LNCAP (cell line): ENCODE measurements at regions not wholly inside any gene's neighbourhood (a gene's known extent, or its start where the extent isn't known, plus 50 kb on each side); places are given as distances from the start of the nearest gene placed in this dataset.

Experiments used
- TF ChIP-seq, protein P1 (sequence below): fragments of 450-650 bp; IDR thresholded peaks from 2 replicates; pipeline ENCODE4 v1.5.1; 2017; ENCODE audit warnings: mild to moderate bottlenecking

DNA sequence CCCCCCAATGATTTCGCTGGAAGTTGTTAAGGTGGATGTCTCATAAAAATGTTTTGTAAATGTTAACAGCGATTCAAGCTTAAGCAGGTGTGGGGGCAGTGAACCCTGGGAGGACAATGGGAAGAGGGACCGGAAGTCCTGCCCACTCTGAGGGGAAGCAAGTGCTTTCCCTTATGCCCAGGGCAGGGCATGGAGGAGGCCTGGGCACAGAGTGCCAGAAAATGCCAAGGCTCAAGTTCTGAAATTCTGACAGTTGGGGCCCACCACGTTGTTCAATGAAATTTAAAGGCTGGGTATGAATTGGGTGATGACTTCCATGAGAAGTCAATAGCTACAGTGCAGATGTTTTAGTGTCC, 132.7 kb upstream of the SALL4 start:
- TF ChIP-seq, protein P1, sequence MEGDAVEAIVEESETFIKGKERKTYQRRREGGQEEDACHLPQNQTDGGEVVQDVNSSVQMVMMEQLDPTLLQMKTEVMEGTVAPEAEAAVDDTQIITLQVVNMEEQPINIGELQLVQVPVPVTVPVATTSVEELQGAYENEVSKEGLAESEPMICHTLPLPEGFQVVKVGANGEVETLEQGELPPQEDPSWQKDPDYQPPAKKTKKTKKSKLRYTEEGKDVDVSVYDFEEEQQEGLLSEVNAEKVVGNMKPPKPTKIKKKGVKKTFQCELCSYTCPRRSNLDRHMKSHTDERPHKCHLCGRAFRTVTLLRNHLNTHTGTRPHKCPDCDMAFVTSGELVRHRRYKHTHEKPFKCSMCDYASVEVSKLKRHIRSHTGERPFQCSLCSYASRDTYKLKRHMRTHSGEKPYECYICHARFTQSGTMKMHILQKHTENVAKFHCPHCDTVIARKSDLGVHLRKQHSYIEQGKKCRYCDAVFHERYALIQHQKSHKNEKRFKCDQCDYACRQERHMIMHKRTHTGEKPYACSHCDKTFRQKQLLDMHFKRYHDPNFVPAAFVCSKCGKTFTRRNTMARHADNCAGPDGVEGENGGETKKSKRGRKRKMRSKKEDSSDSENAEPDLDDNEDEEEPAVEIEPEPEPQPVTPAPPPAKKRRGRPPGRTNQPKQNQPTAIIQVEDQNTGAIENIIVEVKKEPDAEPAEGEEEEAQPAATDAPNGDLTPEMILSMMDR = no peak

DNA sequence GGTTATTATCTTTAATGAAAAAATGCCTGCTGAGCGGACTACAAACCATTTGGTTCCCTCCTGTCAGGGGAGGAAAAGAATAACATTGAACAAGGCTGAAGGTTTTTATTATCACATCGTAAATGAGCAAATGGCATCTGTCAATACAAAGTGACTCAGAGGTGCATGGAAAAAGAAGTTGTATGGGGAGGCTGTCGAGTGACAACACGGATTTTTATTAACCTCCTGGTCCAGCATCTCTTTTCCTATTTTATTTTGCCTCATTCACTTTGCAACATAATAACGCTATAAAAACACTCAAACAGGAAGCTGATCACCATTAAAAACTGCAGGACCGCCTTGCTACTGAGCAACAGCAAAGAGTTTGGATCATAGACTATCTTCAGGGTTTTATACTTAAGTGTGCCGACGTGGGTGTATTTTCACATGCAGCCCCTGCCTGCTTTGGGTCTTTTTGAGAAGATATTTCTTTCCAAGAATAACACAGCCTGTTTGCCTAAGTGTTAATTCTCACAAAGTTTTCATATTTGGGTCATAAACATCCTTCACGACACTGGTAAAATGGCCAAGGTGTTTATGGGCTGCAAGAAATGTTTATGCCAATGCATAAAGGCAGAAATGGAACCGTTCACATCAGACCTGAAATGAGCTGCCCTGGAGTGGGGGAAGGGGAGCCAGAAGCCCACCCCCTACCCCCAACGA, 132.1 kb upstream of the SALL4 start:
- TF ChIP-seq, protein P1 = no peak

DNA sequence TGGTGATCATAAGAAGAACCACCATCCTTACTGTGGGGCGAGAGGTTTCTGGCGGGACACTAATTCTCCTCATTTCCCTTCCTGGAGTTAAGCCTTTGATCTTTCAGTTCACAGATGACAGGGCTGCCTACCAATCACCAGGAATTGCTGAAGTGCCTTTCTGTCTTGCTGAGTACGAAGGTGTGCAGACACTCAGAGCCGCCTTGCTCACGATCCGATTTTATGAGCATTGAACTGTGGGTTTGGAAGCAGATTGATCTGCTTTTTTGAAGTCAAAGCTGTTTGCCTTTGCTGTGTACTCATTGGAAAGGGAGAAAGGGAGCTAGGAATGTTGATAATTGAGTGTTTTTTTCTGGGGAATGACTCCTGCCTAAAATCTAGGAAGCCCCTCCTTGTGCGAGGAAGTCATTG, 129.1 kb upstream of the SALL4 start:
- TF ChIP-seq, protein P1 = no peak

DNA sequence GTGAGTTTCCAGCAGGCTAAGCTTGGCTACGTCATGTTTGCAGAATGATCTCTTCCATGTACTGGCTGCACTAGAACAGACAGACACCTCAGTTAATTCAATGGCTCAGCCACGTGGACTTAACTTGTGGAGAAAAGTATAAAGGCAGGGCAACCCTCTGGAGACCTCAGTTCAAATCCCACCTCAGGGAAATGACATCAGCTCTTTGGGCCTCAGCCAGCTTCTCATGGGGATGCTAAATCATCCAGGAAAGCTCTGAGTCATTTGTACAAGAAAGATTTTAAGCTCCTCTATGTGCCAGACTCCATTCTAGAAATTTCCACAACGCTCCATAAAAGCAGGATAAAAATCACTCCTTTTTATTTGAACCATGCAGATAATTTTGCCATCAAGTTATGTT, 128.5 kb upstream of the SALL4 start:
- TF ChIP-seq, protein P1 = no peak

DNA sequence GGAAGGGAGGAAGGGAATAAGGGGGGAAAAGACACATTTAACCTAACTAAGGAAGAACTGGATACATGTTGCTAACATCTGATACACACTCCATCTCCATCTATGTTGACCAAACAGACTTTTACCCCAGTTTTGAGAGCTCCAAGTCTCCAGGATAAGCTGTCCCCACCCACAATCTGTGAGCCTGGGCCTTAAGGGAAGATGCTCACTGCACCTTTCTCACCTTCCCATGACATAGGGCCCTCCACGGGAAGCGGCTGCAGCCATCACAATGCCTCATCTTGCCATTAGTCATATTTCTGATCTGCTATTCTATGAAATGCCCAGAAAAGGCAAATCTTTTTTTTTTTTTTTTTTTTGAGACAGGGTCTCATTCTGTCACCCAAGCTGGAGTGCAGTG, 126.6 kb upstream of the SALL4 start:
- TF ChIP-seq, protein P1 = no peak

DNA sequence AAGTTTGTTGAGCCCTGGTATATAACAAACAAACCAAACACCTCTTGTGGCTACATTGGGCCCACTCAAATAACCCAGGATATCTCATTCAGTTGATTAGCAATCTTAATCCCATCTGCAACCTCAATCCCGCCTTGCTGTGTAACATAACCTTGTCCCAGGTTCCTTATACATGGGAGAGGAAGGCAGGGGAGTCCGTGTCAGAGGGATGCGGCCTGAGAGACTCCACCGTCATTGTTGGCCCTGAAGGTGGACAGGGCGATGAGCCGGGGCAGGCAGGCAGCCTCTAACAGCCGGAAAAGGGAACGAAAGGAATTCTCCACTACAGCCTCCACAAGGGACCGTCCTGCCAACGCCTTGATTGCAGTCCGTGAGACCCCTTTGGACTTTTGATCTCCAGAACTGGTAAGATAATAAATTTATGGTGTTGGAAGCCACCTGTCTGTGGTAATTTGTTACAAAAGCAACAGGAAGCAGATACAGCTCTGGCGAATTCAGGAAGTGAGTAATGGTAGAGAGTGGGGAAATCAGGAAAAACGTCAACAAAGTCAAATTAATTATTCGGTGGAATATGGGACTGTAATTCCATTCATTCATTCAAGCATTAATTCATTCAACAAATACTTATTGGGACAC, 124.5 kb upstream of the SALL4 start:
- TF ChIP-seq, protein P1 = no peak

DNA sequence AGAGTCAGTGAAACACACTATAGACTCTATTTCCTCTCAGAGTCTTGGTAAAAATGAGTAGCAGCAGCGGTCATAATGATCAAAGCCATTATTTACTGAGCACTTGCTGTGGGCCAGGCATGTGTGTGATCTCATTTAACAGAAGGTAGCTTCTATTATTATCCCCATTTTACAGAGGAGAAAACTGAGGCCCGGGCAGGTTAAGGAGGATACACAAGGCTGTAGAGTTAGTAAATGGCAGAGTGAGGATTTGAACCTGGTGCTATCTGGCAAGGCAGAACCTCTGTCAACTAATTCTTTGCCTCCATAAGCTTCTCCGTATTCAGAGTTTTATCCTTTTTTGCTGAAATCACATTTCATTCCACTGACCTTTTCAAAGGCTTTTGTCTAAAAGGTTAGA, 122.2 kb upstream of the SALL4 start:
- TF ChIP-seq, protein P1 = no peak
